Suprapubic skin (tissue), 4 donors: ENCODE measurements at regions not wholly inside any gene's neighbourhood (a gene's known extent, or its start where the extent isn't known, plus 50 kb on each side); places are given as distances from the start of the nearest gene placed in this dataset.

Experiments
- DNase-seq, 2 donors: peaks; one replicate each; pipeline ENCODE4 v3.0.0-alpha.2; 2019; ENCODE audit warnings: low spot score in 2 of 2
- H3K27ac ChIP-seq: fragments of 200-600 bp; sonication (generic); one replicate; pipeline ENCODE4 v1.5.1; 2019
- H3K27me3 ChIP-seq: fragments of 200-600 bp; sonication (generic); one replicate; pipeline ENCODE4 v1.5.1; 2019
- H3K36me3 ChIP-seq: fragments of 200-600 bp; sonication (generic); one replicate; pipeline ENCODE4 v1.5.1; 2019
- H3K4me1 ChIP-seq: fragments of 200-600 bp; sonication (generic); one replicate; pipeline ENCODE4 v1.5.1; 2019
- H3K4me3 ChIP-seq: fragments of 200-600 bp; sonication (generic); one replicate; pipeline ENCODE4 v1.5.1; 2019; ENCODE audit warnings: mild to moderate bottlenecking
- H3K9me3 ChIP-seq: fragments of 200-600 bp; sonication (generic); one replicate; pipeline ENCODE4 v1.5.1; 2019
- EP300 ChIP-seq: sonication (generic); formaldehyde crosslinking; IDR thresholded peaks from one replicate; pipeline ENCODE4 v1.6.1; 2017; ENCODE audit warnings: antibody characterized with exemption
- POLR2A ChIP-seq, 2 donors: fragments of 450-650 bp; IDR thresholded peaks; one replicate each; pipeline ENCODE4 v1.6.1; 2017; ENCODE audit warnings: antibody characterized with exemption in 2 of 2, mild to moderate bottlenecking in 2 of 2, moderate library complexity in 2 of 2
- POLR2AphosphoS5 ChIP-seq, 3 donors: sonication (generic); formaldehyde crosslinking; IDR thresholded peaks; one replicate each; pipeline ENCODE4 v1.6.1; 2017; ENCODE audit warnings: antibody characterized with exemption in 3 of 3
- WGBS: methylation state at CpG from one replicate; pipeline ENCODE4 v1.1.5; 2018; 5-methylcytosine and 5-hydroxymethylcytosine counted together
- TF ChIP-seq, protein P1 (sequence below), 2 donors: fragments of 200-600 bp in 1 of 2; fragments of 450-650 bp in 1 of 2; sonication (generic) in 1 of 2; IDR thresholded peaks; one replicate each; pipeline ENCODE4 v1.5.1; 2016 to 2019; ENCODE audit warnings: antibody characterized with exemption in 2 of 2, mild to moderate bottlenecking in 1 of 2, moderate library complexity in 1 of 2

- Histone ChIP-seq H3K27ac (no peak overlapping the region), H3K4me3 (no peak overlapping the region), H3K9me3 (no peaks in the 10 kb centered on the region), H3K36me3 (no peaks in the 10 kb centered on the region), H3K4me1 (peaks cover 2% of the 10 kb centered on the region), H3K27me3 (no peaks in the 10 kb centered on the region)
- TF ChIP-seq POLR2A (IDR thresholded peaks at IDR 0.05) (no peak), POLR2AphosphoS5 (IDR thresholded peaks at IDR 0.05) (no peak), EP300 (no peak)
- TF ChIP-seq, protein P1, sequence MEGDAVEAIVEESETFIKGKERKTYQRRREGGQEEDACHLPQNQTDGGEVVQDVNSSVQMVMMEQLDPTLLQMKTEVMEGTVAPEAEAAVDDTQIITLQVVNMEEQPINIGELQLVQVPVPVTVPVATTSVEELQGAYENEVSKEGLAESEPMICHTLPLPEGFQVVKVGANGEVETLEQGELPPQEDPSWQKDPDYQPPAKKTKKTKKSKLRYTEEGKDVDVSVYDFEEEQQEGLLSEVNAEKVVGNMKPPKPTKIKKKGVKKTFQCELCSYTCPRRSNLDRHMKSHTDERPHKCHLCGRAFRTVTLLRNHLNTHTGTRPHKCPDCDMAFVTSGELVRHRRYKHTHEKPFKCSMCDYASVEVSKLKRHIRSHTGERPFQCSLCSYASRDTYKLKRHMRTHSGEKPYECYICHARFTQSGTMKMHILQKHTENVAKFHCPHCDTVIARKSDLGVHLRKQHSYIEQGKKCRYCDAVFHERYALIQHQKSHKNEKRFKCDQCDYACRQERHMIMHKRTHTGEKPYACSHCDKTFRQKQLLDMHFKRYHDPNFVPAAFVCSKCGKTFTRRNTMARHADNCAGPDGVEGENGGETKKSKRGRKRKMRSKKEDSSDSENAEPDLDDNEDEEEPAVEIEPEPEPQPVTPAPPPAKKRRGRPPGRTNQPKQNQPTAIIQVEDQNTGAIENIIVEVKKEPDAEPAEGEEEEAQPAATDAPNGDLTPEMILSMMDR (IDR thresholded peaks at IDR 0.05): no peak
- WGBS: 77% methylated on average over 3 of the region's 3 CpGs
- no peak for DNase-seq
Measured at GRCh38 chr2:221005338-221005737, 566.8 kb downstream of the EPHA4 start.

- peaks cover 2% of the 10 kb centered on the region for H3K4me1 ChIP-seq
- no peaks in the 10 kb centered on the region for H3K36me3 ChIP-seq
- no peak overlapping the region for H3K27ac ChIP-seq
- DNase-seq: no peak
- no peaks in the 10 kb centered on the region for H3K27me3 ChIP-seq
- TF ChIP-seq, protein P1 (IDR thresholded peaks at IDR 0.05): no peak
- no peak for TF ChIP-seq EP300
- TF ChIP-seq POLR2A (IDR thresholded peaks at IDR 0.05): no peak
- no peak for TF ChIP-seq POLR2AphosphoS5 (IDR thresholded peaks at IDR 0.05)
- H3K4me3 ChIP-seq: no peak overlapping the region
- no peaks in the 10 kb centered on the region for H3K9me3 ChIP-seq
Measured at GRCh38 chr2:221006084-221006483, 566.0 kb downstream of the EPHA4 start.

DNA sequence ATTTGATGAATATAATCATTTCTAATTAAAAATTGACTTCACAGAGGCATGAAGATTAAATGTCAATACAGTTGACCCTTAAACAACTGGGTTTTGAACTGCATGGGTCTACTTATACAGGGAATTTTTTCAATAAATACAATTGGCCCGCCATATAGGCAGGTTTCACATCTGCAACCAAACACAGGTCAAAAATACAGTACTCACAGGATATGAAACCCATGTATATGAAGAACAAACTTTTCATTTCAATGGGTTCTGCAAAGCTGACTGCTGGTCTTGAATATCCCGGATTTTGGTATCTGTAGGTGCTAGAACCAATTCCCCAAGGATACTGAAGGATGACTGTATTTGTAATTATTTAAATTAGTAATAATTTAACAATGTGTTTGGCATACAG is 555.6 kb downstream of the EPHA4 start:
- no peak for DNase-seq
- Histone ChIP-seq H3K9me3 (no peaks in the 10 kb centered on the region), H3K4me3 (no peak overlapping the region), H3K27ac (no peak overlapping the region), H3K36me3 (no peaks in the 10 kb centered on the region), H3K27me3 (no peaks in the 10 kb centered on the region), H3K4me1 (no peaks in the 10 kb centered on the region)
- WGBS: 78% methylated on average over 2 of the region's 2 CpGs
- TF ChIP-seq POLR2AphosphoS5 (IDR thresholded peaks at IDR 0.05): no peak
- no peak for TF ChIP-seq EP300
- TF ChIP-seq POLR2A (IDR thresholded peaks at IDR 0.05): no peak
- TF ChIP-seq, protein P1 (IDR thresholded peaks at IDR 0.05): no peak

GRCh38 chr2:221018262-221018661 is 553.8 kb downstream of the EPHA4 start:
- Histone ChIP-seq H3K27ac (no peak overlapping the region), H3K4me3 (no peak overlapping the region), H3K9me3 (no peaks in the 10 kb centered on the region), H3K36me3 (no peaks in the 10 kb centered on the region), H3K4me1 (no peaks in the 10 kb centered on the region), H3K27me3 (no peaks in the 10 kb centered on the region)
- no peak for DNase-seq
- TF ChIP-seq, protein P1 (IDR thresholded peaks at IDR 0.05): no peak
- TF ChIP-seq POLR2A (IDR thresholded peaks at IDR 0.05): no peak
- no peak for TF ChIP-seq EP300
- WGBS: 60% methylated on average over 1 of the region's 1 CpG

DNA sequence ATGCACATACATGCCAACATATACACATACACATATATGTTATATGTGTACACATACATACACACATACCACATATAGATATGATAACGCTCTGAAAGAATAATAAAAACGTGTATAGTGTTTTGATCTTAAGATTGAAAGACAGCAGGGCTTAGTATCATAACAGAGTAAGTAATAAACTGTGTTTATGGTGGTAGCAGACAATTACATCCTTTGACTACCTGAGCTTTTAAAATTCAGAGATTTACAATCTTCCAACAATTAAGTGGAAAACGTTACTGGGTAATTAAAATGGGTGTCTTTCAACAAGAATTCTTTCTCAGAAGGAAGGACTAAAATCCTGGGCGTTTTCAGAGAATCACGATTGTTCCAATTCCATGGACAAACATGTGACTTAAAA is 552.4 kb downstream of the EPHA4 start:
- TF ChIP-seq POLR2AphosphoS5 (IDR thresholded peaks at IDR 0.05) (no peak), EP300 (no peak), POLR2A (IDR thresholded peaks at IDR 0.05) (no peak)
- TF ChIP-seq, protein P1 (IDR thresholded peaks at IDR 0.05): no peak
- H3K36me3 ChIP-seq: no peaks in the 10 kb centered on the region
- H3K4me3 ChIP-seq: no peak overlapping the region
- no peaks in the 10 kb centered on the region for H3K9me3 ChIP-seq
- WGBS: 68% methylated on average over 5 of the region's 5 CpGs
- H3K27ac ChIP-seq: no peak overlapping the region
- H3K27me3 ChIP-seq: no peaks in the 10 kb centered on the region
- DNase-seq: no peak
- H3K4me1 ChIP-seq: no peaks in the 10 kb centered on the region
